ENCODE measurements at regions not wholly inside any gene's neighbourhood (a gene's known extent, or its start where the extent isn't known, plus 50 kb on each side); places are given as distances from the start of the nearest gene placed in this dataset.
"Not testable (repeated sequence)": the region's sequence is repeated elsewhere in the genome, so short reads cannot be mapped to it uniquely, and the experiment has no call there.

DNA sequence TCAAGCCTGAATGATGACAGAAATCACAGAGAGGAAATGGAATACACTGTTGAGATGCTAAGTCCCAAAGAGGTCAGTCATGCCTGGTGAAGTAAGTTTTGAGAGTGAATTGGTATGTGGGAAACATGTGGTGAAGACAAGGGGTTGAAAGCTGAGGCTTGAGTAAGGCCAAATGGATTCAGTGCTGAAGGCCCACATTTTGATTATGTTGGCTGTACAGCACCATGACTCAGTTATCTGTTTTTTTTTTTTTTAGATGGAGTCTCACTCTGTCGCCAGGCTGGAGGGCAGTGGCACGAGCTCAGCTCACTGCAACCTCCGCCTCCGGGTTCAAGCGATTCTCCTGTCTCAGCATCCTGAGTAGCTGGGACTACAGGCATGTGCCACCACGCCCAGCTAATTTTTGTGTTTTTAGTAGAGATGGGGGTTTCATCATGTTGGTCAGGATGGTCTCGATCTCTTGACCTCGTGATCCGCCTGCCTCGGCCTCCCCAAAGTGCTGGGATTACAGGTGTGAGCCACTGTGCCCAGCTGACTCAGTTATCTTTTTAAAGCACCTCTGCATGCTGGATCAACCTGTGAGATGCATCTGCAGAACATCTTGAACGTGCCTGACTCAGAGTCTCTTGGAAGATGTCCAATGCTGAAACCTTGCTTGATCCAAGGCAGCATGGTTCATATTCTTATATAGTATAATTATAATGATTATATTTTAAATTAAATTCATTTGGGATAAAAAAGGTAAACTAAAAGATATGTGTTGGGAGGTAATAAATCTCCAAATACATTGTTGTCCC lies 829.8 kb downstream of the TNS3 start:
- not testable (repeated sequence) for DNase-seq

GRCh38 chr7:46751471-46751870 lies 830.4 kb upstream of the IGFBP3 start:
- DNase-seq, result no peak

- no peak for DNase-seq
Observed at GRCh38 chr7:46750321-46750865, 829.3 kb upstream of the IGFBP3 start.

DNA sequence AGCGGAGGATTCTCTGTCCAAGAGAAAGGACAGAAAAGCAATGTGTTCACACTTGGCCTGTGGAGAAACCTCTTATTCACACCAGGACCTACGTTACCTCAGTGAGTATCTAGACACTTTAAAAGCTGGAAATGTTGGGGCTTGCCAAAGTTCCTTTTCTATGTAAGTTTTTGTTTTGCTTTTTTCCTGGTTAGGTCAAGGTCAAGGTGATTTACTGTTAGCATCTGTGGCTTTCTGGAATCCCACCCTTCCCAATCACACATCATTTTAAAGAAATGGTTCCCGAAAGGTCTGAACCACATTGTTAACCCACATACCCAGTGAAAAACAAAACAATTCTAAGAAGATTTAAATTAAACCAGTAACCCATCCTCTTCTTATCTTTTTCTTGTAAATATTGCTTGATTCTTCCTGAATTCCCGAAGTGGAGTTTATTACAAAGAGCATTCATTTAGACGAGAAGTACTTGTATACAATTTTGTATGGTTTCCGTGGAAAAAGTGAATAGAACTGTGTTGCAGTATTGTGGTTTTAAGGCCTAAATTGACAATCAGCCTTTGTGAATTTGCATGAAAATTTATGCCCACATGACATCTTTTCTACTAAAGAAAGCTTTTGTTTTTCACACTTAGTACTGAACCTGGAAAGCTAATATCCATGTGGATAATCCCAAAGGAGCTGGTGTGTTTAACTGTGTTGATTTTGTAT lies 827.0 kb upstream of the IGFBP3 start:
- no peak for DNase-seq

GRCh38 chr7:46746695-46747687 lies 825.9 kb upstream of the IGFBP3 start:
- DNase-seq, result no peak

- no peak for DNase-seq
Observed at GRCh38 chr7:46745707-46746090, 824.6 kb upstream of the IGFBP3 start.

- no peak for DNase-seq
Observed at GRCh38 chr7:46744957-46745706, 824.1 kb upstream of the IGFBP3 start.

- no peak for DNase-seq
Observed at GRCh38 chr7:46742601-46743000, 821.5 kb upstream of the IGFBP3 start.

DNA sequence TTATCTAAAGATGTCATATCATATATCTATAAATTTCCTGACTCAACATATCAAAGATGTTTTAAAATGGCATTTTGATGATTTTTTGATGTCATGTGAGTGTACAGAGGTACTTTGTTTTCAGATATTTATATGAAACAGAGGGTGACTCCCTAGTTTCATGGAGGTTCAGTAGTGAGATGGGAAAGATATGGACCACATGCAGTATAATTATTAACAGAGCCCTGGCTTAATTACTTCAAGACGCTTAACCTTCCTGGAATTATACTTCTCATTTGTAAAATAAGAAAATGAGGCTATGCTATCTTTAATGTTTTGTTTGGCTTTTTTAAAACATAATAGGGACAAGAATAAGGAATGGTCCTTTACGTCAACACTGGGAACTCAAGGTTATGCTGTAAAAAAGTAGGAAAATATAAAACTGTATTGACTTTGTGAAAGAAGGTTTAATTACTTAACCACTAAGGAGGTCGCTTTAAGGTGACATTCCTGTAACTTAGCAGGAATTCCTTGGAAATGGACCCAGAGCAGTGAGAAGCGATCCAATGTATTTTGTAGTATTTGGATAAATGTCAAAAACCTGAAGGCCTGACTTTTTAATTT lies 821.0 kb upstream of the IGFBP3 start:
- DNase-seq, result no peak

GRCh38 chr7:46741181-46741580 lies 820.1 kb upstream of the IGFBP3 start:
- no peak for DNase-seq

DNA sequence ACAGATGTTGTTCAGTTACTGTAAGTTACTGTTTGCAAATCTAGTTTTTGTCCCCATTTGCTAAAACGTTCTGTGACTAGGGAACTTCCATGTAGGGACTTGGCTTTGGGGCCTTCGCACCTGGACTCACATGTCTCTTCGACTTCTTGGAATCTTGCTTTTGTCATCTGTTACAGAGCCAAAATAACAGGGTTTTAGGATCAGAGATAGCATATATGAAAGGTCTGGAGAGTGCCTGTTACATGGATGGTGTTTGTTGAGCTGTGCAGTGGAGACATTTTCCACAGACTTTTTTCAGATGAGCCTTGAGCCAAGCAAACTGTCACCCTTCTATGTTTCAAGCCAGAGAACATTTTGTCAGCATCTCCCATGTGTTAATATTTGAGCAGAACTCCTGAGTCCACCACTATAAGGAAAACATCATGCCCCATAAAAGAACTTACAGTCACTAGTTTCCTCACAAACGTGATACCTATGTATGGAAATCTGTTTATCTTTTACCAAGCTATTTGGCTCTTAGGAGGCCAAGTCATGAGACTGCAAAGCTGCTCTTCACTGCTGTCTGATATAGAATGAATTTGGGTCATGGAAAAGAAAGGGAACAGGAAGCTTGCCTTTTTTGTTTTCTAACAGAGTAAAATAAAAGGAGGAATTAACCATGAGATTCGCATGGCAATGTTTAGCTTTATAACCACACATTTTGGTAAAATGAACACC lies 818.6 kb upstream of the IGFBP3 start:
- DNase-seq, result no peak

GRCh38 chr7:46738796-46739195 lies 817.7 kb upstream of the IGFBP3 start:
- no peak for DNase-seq

GRCh38 chr7:46738165-46738564 lies 817.1 kb upstream of the IGFBP3 start:
- DNase-seq, result no peak

DNA sequence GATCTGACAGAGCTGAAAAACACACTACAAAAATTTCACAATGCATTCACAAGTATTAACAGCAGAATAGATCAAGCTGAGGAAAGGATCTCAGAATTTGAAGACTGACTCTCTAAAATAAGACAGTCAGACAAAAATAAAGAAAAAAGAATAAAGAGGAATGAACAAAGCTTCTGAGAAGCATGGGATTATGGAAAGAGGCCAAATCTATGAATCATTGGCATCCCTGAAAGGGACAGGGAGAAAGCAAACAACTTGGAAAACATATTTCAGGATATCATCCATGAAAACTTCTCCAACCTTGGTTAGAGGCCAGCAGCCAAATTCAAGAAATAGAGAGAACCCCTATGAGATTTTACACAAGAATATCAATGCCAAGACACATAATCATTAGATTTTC lies 804.8 kb upstream of the IGFBP3 start:
- no peak for DNase-seq

DNA sequence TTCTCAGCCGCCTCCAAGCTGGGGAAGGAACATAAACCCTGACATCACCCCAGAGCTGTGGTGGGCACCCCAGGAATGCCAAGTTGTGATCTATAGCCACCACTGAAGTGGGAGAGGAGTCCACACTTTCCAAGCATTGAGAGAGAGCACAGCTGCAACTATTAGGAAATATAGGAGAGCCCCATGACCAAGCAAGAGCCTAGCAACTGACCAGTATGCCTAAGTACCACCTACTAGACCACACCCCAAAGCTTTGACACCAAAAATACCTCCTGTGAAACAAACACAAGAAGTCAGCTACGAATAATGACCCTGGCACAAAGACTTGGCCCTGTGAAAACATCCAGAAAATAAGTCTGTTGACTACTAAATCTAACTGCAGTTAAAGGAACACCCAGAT lies 804.1 kb upstream of the IGFBP3 start:
- DNase-seq, result no peak

GRCh38 chr7:46723742-46724141 lies 802.7 kb upstream of the IGFBP3 start:
- DNase-seq, result no peak

GRCh38 chr7:46723003-46723402 lies 801.9 kb upstream of the IGFBP3 start:
- DNase-seq, result no peak

- no peak for DNase-seq
Observed at GRCh38 chr7:46720761-46721160, 799.7 kb upstream of the IGFBP3 start.

GRCh38 chr7:46719616-46720015 lies 798.5 kb upstream of the IGFBP3 start:
- no peak for DNase-seq

DNA sequence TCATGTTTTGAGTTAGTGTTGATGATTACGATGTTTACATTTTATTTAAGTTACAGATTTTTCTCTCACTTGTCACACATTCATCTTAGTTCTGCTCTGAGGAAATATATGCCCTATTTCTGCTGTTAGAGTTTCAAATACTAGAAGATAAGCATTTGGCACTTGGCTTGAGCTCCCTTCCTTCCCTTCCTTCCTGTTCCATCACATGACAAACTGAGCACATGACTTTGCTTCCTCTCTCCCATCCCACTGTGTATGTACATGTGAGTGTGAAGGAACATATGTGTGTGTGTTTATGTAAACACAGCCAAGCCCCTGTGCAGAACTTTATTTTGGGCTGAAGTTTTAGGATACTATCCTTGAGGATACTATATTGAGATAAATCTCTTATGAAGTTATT lies 795.9 kb upstream of the IGFBP3 start:
- no peak for DNase-seq

DNA sequence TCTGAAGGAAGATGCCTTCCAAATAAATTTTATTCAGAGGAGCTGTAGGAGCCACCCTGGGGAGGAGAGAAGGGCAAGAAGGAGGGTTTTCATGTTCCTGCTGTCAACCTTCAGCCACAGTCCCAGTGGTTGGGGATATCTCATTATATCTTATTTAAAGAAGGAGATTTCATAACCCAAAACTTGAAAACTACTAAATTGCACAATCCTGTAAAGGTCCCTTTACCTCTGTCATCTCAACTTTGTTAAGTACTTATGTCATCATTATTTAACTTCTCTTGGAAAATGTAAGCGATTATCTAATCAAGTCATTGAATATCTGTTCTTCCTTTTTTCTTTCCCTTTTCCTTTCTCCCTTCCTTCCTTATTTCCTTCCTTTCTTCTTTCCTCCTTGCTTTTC lies 794.5 kb upstream of the IGFBP3 start:
- DNase-seq, result no peak

Measured in NCI-H1105 treated with DMSO at 0.1 percent for 48 hours (cell line).